Hypothalamus (tissue), 51 donors: ENCODE measurements at regions not wholly inside any gene's neighbourhood (a gene's known extent, or its start where the extent isn't known, plus 50 kb on each side); places are given as distances from the start of the nearest gene placed in this dataset.
"Not testable (repeated sequence)": the region's sequence is repeated elsewhere in the genome, so short reads cannot be mapped to it uniquely, and the experiment has no call there.

Experiments
- DNase-seq, 51 donors: peaks; one replicate each; lab custom pipeline; 2025; lab: John Stamatoyannopoulos, UW

DNA sequence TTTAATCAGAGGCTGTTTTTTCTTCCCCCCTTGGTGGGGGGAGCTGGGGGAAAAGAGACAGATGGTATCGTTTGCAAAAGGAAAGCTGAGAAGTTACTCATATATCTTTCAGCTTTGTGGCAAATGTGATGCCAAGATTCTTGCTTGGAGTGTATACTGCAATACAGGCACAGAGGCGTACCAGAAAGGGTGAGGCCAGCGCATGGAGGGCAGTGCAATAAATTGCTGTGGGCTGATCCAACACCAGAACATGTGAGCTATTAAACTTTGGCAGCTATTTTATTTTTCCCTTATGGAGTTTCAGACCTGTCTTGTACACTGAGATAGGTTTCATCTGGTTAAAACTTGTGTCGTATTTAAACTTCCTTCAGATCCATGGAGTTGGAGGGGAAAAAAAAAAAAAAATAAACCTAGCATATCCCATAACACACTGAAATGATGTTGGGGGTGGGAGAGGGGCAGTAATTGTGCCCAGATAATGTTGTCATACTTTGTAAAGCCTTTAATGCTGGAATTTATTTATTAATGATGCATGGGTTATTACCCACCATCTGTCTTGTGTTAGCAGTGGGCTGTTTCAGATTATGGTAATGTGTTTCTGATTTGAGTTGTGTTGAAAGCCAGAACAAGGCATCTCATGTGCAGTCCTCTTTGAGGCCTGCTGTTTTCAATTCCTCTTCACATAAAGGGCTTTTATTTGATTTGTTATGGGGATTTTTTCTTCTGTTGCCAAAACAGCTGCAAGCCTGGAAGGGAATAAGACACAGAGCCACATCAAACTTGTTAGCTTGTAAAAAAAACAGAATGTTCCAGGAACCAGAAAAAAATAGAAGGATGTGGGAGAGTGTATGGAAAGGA, 891.3 kb downstream of the TLE1 start:
- DNase-seq = peak in 7 of 51 donors; percentile 1 to 43 (median 14)

DNA sequence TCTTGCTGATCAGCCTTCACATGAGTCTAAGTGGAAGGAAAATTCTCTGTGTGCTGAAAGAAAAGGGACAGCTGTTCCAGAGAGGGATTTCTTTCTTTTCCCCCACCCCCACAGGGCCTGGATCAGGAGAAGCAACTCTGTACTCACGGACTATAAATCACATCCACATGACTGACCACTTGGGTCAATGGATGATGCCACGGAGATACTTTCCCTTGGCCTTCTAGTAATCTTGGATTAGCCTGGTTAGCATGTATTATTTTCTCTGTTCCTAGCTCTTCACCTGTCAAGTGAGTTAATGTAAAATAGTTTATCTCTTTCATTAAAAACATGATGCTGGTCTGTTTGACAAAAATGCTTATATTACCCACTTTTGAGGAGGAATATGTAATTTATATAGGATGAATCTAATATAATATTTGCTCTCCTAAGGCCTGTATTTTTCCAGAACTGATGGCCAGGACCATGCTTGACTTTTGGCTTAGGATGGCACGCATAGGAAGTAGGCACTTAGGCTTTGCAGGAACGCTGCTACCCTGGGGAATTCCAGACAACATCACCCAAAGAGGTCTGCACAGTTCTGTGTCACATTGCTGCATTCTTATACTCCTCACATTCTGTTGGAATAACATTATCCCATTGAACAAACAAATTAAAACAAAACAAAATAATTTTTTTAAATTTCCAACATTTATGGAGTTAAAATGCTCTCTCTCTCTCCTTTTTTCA, 892.1 kb downstream of the TLE1 start:
- no peak for DNase-seq

DNA sequence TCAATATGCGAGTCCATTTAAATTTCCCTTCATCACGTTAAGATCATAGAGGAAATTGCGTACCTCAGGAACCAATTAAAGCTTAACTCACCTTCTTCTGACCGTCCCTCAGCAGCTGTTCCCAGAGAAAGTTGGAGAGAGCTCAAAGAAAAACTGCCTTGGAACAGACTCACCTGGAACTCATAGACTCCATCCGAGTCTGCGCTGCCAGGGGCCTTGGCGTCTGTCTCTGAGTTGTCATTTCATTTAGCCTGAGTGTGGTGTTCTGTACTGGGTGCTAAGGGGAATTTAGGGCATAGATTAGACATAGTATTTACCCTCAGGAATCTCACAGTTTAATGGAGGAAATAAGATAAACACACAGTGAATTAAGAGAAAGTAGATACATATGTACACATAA, 892.7 kb downstream of the TLE1 start:
- DNase-seq = no peak

DNA sequence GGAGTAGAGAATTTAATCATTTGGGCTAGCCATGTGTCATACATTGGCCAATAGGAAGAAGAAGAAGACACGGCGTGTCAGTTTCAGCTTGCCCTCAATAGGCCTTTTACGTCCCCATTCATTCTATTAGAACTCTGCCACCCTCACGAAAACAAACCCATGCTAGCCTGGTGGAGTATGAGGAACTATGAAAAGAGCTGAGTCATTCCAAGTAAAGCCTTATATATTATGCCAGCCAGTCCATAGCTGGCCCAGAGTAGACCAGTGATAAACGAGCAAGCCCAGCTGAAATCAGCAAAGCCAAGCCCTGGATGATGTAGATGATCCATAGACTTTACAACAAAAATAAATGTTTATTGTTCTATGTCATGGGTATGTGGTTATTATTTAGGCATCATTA, 895.1 kb downstream of the TLE1 start:
- DNase-seq = no peak

DNA sequence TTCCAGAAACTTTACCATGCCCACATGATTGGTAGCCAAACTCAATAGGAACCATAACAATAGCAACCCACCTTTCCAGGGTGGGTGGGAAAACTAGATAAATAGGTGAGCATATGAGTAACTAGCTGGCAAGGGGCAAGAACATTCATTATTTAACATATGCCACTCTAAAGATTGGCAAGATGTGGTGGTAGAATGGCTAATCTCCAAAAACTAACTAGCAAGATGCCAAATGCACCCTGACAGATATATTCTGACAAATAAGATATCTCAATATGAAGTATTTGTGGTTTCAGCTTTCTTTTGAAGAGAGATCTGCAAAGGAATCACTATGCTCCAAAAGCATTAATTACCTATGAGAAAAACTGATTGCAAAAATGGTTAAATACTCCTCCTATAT, 895.6 kb downstream of the TLE1 start:
- DNase-seq = no peak

DNA sequence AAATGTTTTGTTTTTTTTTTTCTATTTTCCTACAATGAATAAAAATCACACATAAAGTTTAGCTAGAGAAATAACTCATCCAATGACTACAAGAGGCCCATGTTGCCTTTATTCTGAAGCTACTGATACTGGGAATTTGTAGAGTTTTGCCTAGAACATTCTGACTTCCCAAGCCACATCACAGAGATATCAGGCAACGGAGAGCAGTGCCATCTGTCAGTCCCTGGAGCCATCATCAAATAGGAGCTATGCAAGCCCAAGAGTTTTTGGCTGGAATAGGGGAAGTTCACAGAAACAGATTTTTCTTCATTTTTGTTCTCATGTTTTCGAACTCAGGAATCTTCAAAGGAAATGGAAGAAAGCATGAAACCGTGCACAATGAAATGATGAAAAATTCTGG, 896.6 kb downstream of the TLE1 start:
- no peak for DNase-seq

DNA sequence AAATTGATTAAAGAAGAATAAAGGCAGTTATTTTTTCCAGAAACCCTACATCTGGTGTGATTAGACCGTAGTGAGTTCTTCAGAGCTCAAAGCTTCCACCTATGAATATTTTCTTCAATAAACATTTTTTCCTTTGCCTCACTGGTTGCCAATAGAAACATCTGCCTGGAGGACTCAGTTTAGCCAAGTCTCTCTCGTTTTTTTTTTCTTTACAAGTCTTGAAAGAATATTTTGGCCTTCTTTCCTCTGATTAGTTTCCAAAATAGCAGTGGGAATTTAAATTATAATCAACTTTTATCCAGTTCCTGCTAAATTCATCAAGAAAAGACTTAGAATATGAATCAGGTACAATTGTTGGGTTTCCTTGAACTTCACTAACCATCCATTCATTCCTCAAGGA, 897.5 kb downstream of the TLE1 start:
- DNase-seq = no peak

DNA sequence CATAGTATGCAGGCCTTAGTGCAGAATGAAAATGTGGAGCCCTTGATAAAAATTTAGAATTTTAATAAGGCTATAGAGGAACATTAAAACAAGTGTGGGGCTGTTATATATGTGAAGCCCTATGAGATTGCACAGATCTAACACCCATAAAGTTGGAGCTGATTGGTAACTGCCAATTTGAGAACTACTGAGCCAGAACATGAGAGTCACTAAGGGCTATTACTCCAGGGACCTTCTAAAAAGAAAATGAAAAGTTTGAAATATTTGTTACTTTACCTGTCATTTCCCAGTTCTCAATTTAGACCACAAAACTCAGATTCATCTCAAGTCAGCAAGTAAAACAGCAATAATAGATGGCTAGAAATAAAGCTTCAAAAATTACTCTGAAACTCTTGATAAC, 898.6 kb downstream of the TLE1 start:
- DNase-seq = no peak

DNA sequence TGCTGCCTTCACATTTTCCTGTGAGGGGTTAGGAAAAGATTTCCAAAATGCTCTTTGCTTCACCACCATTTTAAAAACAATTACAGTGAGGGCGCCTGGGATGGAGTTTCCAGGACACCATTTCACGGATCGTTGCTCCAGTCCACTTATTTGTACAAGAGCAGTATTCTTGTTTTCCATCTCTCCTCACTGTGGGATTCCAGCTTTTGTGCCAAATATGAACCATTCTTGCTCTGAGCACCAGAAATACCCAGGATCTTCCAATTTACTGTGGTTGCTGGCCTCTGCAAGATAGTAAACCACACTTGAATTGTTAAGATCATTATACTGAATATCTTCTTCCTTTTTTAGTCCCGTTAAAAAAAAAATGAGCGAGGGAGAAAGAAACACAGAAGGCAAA, 899.5 kb downstream of the TLE1 start:
- DNase-seq = no peak

DNA sequence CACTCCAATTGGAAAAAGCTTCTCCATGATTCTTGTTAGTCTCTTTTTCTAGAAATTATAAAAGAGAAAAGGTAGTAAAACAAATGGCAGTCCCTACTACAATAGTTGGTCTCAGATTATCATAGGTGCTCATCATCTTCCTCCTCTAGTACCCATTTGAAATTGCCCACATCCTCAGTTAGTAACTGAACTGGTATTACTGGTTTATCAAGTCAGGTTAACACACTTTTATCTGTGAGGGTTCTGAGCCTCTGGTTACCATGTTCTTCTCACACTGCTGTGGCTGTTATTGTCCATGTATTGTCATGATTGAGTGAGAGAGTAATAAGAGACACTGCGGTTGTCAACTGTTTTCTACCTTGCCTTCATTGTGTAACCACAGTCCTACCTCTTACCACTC, 901.7 kb downstream of the TLE1 start:
- no peak for DNase-seq

DNA sequence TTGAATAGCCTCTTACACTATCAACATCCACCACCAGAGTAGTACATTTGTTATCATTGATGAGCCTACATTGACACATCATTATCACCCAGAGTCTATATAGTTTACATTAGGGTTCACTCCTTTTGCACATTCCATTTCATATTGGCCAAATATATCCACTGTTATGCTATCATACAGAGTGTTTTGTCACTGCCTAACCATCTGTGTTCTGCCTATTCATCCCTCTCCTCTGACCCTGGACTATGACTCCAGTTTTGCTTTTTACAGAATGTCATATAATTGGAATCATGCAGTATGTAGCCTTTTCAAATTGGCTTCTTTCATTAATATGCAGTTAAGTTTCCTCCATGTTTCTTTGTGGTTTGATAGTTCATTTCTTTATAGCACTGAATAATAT, 904.7 kb downstream of the TLE1 start:
- no peak for DNase-seq

DNA sequence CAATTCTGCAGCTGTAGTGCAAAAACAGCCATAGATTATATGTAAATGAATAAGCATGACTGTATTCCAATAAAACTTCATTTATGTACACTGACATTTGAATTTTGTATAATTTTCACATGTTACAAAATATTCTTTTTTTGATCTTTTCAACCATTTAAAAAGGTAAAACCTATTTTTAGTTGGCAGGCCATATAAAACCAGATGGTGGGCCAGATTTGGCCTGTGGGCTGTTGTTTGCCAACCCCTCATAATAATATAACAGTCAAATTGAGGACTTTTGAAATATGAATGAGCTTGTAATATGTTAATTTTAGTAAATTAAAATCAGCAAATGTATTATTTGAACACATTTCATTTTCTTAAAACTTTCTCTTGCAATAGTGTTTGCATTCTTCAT, 913.4 kb downstream of the TLE1 start:
- DNase-seq = no peak

DNA sequence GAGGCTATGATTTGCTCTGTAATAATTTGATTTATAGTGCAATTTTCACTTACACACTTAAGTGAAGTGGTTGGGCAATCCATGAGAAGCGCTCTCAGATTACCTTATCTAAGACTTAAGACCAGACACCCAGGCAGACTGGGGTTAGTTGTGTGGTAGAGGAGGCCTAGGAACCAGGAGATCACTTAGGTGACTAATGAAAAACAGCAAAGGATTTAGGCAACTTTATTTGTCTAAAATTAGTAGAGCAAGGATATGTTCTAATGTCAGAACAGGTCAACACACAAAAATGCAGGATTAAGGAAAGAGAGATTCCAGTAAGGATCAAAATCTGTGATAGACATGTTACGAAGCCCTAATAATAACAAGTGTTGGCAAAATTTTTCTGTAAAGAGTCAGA, 913.8 kb downstream of the TLE1 start:
- no peak for DNase-seq

DNA sequence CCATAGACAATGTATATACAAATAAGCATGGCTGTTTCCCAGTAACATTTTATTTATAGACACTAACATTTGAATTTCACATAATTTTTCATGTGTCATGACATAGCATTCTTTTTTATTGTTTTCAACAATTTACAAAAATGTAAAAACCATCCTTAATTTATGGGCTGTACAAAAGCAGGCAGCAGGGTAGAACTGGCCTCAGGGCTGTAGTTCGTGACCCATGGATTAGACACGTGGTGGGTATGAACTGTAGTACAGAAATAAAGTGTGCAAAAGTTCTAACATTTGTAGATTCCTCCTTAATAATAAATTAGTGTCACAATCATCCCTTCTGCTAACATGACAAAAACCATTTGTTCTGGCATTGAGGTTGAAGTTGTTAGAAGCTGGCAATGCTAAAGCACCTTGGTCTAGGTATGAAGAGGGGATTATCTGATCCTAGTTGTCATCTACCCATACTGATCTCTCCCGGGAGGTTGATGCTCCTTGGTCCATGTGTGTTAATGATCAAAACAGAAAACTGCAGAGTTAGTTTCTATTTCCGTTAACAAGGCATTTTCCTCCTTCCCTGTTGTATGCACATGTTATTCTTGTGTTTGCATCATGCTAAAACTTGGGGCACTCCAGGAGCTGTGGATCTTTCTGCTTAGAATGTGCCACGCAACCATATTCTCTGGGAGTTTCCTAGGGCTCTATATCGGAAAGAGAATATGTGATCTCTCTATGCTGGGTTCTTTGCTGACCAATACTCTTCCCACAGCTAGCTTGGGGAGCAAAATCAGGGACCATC, 917.6 kb downstream of the TLE1 start:
- no peak for DNase-seq

DNA sequence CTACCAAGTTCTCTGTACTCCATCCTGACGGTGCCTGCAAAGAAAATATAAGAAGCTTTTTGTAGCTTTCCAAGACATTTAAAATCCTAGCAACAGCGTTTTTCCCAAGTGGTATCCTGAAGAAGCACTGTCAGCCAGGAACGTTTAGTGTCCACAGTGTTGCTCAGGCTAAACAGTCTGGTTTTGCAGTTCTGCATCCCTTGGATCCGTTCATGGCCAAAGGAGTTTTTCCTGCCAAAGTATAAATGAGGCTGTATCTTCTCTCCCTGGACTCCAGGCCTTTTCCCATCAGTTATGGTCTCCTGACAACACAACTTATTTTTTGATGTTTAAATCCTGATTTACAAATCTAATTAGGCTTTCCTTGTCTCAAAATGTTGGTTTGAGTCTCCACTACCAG, 925.8 kb downstream of the TLE1 start:
- no peak for DNase-seq

DNA sequence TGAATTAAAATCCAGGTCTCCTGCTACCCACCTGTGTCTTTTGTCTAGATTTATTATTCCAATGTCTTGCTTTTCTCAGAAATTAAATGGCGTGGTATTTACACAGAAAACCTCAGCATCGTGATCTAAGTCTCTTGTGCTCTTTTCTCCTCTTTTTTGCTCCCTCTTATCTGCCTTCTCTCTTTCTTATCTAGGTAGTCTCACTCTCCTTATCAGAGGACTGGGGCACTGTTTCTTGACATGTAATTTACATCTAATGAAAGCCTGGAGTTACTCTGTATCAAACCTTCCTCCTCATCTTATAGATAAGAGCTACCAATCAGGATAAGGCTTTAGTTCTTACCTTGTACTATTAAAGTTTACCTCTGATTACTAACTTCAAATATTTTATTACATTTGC, 933.8 kb downstream of the TLE1 start:
- no peak for DNase-seq

DNA sequence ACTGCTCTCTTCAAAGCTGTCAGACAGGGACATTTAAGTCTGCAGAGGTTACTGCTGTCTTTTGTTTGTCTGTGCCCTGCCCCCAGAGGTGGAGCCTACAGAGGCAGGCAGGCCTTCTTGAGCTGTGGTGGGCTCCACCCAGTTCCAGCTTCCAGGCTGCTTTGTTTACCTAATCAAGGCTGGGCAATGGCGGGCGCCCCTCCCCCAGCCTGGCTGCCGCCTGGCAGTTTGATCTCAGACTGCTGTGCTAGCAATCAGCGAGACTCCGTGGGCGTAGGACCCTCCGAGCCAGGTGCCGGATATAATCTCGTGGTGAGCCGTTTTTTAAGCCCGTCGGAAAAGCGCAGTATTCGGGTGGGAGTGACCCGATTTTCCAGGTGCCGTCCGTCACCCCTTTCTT, 942.3 kb downstream of the TLE1 start:
- DNase-seq = not testable (repeated sequence)

DNA sequence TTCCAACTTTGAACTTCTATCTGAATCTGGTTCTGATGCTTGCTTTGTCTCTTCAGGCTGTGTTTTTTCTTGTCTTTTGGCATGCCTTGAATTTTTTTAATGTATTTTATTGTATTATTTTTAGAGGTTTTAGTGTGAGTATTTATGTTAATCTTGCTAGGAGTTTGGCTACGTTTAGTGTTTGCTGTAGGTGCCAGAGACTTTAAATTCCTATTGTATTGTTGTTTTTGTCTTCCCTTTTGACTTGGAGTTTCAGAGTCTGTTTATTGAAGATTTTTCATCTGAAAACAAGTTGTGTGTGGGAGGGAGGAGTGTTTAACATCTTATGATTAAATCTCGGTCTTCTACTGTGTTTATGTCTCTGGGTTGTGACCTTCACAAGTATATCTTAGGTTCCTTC, 956.8 kb downstream of the TLE1 start:
- DNase-seq = no peak

DNA sequence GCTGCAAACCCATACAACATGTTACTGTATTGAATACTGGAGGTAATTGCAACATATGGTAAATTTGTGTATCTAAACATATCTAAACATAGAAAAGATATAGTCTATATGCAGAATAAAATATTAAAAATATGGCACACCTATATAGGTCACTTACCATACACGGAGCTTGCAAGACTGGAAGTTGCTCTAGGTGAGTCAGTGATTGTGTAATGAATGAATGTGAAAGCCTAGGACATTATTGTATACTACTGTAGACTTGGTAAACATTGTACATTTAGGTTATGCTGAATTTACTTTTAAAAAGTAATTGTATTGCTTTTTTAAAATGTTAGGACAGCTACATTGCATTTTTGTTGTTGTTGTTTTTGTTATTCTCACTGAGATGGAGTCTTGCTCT, 968.8 kb downstream of the TLE1 start:
- DNase-seq = no peak

DNA sequence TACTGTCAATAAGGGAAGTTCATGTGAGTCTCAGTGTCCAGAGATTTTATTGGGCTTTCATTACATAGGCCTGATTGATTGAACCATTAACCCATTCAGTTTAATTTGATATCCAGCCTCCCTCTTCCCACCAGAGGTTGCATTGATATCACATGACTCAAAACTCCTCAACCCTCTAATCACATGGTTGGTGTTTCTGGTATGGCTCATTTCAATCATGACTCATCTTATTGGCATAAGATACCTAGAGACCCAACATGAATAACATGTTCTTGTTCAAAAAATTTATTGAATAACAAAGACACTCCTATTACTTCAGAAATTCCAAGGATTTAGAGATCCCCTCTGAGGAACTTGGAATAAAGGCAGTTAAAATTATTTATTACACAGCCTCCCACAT, 982.2 kb downstream of the TLE1 start:
- DNase-seq = no peak

DNA sequence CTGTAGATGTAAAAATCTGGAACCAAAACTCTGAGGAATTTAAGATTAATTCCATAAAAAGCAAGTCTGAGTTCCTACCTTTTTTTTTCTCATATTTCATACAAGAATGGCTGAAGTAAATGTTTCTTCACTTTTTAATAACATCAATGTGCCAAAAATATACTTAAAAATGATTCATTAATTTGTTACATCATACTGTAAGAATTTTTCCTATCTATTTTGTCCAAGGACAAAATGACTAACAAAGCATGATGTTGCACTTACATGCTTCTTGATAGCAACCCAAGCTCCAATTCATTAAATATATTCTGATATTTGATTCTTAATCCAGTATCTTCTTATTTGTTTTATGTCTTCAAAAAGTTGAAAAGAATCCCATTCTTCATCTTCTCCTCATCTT, 988.3 kb downstream of the TLE1 start:
- DNase-seq = no peak
